ENCODE measurements at regions not wholly inside any gene's neighbourhood (a gene's known extent, or its start where the extent isn't known, plus 50 kb on each side); places are given as distances from the start of the nearest gene placed in this dataset.
"Not testable (repeated sequence)": the region's sequence is repeated elsewhere in the genome, so short reads cannot be mapped to it uniquely, and the experiment has no call there.

DNA sequence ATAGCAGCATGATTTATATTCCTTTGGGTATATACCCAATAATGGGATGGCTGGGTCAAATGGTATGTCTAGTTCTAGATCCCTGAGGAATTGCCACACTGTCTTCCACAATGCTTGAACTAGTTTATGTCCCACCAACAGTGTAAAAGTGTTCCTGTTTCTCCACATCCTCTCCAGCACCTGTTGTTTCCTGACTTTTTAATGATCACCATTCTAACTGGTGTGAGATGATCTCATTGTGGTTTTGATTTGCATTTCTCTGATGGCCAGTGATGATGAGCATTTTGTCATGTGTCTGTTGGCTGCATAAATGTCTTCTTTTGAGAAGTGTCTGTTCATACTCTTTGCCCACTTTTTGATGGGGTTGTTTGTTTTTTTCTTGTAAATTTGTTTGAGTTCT, 54.0 kb upstream of the GPR89A start:
- DNase-seq (ENCODE audit: low read depth); H3K4me3 ChIP-seq (ENCODE audit: low read depth, low read length): not testable (repeated sequence)

DNA sequence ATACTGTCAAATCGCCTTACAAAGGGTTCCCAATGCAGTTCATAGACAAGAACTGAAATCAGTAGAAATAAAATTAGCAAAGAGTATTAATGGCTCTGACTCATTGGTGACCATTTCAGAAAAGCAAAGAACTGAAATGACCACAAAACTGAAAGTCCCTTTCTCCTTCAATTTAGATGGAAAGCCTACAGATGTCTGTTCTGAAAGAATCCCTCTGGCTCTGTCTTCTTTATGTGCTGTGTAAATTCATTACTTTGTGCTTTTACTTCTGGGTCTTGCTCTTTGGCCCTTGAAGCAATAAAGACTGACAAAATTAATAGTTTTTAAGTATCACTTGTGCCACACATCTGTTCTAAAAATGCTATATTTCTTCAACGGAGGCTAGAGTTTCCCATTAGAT, 62.7 kb upstream of the GPR89A start:
- TF ChIP-seq, protein P1, sequence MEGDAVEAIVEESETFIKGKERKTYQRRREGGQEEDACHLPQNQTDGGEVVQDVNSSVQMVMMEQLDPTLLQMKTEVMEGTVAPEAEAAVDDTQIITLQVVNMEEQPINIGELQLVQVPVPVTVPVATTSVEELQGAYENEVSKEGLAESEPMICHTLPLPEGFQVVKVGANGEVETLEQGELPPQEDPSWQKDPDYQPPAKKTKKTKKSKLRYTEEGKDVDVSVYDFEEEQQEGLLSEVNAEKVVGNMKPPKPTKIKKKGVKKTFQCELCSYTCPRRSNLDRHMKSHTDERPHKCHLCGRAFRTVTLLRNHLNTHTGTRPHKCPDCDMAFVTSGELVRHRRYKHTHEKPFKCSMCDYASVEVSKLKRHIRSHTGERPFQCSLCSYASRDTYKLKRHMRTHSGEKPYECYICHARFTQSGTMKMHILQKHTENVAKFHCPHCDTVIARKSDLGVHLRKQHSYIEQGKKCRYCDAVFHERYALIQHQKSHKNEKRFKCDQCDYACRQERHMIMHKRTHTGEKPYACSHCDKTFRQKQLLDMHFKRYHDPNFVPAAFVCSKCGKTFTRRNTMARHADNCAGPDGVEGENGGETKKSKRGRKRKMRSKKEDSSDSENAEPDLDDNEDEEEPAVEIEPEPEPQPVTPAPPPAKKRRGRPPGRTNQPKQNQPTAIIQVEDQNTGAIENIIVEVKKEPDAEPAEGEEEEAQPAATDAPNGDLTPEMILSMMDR (IDR thresholded peaks at IDR 0.05; ENCODE audit: insufficient read depth, low read length), result no peak
- no peak overlapping the region for H3K4me3 ChIP-seq (ENCODE audit: low read depth, low read length)
- DNase-seq (ENCODE audit: low read depth), result no peak

DNA sequence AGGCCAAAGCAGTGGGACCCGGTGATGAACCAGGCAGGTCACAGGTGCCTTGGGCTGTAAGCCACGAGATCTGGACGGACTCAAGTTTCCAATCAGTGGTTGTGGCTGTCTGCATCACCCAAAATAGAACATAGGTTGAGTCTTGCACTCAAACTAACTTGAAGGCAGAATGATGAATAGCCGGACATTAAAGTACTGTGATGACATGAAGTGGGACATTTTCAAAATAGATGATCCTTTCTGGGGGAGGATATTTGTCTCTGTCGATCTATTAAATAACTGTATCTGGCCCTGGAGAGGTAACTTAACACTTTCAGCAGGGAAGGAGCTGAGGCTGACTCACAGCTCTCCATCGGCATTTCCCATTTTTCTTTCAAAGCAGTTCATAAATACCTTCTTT, 66.1 kb upstream of the GPR89A start:
- not testable (repeated sequence) for H3K4me3 ChIP-seq (ENCODE audit: low read depth, low read length)
- DNase-seq (ENCODE audit: low read depth), result peak; percentile 11

DNA sequence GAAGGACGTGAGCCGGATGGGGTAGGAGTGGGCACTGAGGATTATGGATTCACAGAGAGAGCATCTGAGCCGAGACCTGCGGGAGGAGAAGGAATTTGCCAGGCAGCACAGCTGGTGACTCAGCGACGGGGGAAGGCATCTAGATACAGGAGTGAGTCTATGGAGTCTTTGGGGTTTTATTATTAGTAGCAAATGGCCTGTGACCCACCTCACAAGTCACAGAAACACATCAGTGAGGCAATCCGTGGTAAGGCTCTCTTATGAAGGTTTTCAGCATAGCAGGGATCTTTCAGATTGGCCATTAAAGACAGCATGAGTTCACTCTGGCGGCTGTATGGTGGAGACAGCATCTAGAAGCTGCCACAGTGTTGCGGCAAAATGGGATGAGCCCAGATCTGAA, 66.5 kb upstream of the GPR89A start:
- DNase-seq (ENCODE audit: low read depth), result peak; percentile 64
- not testable (repeated sequence) for H3K4me3 ChIP-seq (ENCODE audit: low read depth, low read length)

DNA sequence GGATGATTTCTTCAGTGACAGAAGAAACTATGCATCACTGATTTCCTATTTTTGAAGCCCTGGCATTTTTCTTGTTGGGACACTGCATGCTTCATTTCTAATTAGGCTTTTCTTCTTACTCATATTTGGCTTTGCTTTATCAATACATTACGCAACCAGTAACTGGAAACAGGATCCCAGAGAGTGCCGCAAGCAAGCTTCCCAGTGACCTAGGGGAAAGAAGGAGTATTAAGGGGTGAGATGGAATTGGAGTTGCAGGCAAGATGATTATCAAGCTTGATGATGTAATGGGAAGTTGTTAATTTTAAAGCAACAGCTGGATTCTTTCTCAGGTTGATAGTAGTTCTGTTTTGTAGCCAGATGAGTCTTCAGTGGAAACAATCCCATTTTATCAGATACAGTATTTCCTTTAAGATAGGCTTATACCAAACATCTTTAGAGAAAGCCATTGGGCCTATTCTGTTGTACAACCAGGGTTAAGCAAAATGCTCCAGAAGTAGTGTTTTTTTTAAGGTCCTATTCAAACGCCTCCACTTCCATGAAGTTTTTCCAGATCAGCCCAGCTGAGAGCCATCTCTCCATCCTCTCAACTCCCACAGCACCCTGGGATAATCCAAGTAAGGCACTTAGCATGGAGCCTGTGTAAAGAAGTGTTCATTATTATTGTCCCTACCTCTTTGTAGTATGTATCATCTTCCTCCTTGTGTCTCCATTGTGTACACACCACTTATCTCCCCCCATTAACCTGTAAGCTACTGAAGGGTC, 69.5 kb upstream of the GPR89A start:
- peak; percentile 92 for DNase-seq (ENCODE audit: low read depth)
- H3K4me3 ChIP-seq (ENCODE audit: low read depth, low read length), result not testable (repeated sequence)

DNA sequence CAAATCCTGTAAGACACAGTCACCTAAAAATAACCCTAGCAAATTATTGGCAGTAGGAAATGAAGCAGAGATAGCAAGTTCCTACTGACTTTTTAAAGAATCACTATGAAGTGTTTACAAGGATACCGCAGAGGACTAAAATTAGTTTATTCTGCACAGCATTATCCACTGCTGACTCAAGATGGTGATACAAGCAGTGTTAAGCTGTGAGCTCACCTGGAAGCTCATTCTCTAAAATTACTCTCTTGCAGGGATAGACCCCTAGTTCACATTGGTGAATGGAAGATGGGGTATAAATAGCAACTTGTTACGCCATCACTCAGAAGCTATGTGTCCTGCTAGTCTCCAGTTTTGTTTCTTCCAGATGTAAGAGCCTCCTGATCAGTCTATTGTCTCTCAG, 70.8 kb upstream of the GPR89A start:
- not testable (repeated sequence) for H3K4me3 ChIP-seq (ENCODE audit: low read depth, low read length)
- peak; percentile 39 for DNase-seq (ENCODE audit: low read depth)

DNA sequence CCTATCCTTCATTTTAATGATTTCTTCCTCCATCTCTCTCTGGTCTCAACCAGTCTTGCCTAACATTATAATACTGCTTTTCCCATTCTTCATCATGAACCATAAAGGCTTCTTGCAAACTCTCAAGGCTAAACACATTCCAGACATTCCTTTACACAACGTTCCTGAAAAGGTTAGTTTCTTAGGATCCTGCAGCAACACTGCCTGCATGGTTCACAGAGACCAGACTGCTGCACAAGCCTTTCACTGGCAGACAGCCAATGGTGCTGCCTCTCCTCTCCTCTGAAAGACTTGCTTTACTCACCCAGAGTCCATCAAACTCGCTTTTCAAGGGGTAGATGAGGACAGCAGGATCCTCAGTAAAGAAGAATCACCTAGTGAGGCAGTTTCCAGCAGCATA, 72.3 kb upstream of the GPR89A start:
- not testable (repeated sequence) for H3K4me3 ChIP-seq (ENCODE audit: low read depth, low read length)
- peak; percentile 69 for DNase-seq (ENCODE audit: low read depth)

DNA sequence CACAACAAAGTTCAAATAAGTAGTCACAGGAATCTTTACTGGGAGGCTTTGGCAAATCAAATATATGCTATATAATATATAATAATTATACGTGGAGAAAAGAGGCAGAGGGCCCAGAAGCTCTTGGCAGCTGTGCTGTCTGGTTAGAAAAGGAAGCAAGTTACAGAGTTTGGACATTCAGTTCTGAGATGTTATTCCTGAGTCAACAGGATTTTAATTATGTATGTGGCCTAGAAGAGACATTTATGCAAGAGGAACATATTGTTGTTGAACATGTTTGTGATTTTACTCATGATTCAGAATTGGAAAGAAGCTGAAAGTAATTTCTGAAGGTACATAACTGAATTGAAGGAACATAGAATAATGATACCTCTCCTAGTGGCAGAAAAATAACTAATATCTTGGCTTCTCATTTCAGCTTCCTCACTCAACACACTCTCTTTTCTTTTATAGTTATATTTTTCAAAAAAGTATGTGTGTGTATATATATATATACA, 79.7 kb upstream of the GPR89A start:
- DNase-seq (ENCODE audit: low read depth); H3K4me3 ChIP-seq (ENCODE audit: low read depth, low read length): not testable (repeated sequence)

DNA sequence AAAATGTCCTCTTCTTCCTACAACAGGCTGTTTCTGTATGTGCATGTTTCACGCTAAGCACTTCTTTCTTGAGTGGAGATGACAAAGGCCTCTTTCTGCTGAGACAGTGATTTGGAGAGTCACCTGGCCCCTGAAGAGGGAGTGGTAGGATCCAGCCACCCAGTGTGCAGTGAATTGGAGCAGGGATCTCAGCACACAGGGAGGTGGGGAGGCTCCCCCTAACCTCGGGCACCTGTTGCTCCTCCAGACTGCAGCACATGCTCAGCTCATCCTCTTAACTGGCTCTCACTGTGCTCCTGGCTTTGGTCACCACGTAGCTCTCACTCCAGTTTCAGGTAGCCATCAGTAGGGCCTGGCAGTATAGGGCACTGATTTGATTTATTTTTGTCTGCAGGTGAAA, 87.6 kb upstream of the GPR89A start:
- H3K4me3 ChIP-seq (ENCODE audit: low read depth, low read length); DNase-seq (ENCODE audit: low read depth): not testable (repeated sequence)

DNA sequence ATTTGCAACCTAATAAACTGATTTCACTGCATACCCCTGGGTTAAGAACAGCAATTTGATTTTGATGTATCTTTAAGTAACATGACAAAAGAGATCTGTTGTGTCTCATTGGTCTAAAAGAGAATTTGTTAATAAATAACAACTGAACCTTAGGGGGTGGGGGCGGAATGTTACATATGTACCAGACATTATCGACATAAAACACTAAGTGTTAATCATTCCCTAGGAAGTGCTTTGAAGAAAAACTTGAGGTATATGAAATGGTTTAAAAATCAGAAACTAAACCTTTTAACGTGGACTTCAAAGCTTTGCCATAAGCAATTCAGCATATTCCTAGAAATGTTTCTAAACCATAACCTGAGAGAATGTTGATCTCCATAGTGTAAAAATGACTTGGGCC, 88.5 kb upstream of the GPR89A start:
- H3K4me3 ChIP-seq (ENCODE audit: low read depth, low read length); DNase-seq (ENCODE audit: low read depth): not testable (repeated sequence)

DNA sequence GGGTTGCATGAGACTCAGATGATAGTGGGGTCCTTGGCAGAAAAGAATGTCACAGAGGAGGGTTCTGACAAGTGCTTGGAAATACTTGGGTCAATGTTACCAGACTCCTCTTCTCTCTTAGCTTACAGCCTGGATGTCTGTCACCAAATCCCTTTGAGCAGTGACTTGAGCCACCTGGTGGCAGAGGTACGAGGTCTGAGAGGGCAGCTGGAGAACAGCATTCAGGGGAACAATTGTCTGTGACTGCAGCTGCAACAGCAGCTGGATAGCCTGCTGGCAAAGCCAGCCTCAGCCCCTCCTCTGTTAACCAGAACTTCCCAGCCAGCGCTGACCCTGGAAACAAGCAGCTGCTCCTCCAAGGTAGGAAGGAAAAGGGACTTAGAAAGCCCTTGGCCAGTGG, 87.6 kb upstream of the NBPF20 start:
- DNase-seq (ENCODE audit: low read depth); H3K4me3 ChIP-seq (ENCODE audit: low read depth, low read length): not testable (repeated sequence)

DNA sequence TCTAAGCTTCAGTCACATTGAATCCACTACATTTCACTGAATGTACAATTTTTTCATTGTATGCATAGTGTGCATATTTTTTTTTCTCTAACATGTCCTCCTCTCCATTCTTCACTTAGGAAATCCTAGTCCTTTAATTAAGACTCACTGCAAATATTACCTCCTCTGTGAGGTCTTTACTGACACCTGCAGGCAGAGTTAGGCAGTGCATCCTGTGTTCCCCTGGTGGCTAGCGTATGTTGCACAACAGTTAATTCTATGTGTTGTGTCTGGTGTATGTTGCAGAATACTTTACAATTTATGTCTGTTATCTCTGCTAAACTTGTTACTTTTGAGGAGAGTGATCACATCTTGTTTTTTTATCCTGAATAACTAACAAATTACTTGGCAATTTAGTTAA, 82.7 kb upstream of the NBPF20 start:
- not testable (repeated sequence) for H3K4me3 ChIP-seq (ENCODE audit: low read depth, low read length); DNase-seq (ENCODE audit: low read depth)

DNA sequence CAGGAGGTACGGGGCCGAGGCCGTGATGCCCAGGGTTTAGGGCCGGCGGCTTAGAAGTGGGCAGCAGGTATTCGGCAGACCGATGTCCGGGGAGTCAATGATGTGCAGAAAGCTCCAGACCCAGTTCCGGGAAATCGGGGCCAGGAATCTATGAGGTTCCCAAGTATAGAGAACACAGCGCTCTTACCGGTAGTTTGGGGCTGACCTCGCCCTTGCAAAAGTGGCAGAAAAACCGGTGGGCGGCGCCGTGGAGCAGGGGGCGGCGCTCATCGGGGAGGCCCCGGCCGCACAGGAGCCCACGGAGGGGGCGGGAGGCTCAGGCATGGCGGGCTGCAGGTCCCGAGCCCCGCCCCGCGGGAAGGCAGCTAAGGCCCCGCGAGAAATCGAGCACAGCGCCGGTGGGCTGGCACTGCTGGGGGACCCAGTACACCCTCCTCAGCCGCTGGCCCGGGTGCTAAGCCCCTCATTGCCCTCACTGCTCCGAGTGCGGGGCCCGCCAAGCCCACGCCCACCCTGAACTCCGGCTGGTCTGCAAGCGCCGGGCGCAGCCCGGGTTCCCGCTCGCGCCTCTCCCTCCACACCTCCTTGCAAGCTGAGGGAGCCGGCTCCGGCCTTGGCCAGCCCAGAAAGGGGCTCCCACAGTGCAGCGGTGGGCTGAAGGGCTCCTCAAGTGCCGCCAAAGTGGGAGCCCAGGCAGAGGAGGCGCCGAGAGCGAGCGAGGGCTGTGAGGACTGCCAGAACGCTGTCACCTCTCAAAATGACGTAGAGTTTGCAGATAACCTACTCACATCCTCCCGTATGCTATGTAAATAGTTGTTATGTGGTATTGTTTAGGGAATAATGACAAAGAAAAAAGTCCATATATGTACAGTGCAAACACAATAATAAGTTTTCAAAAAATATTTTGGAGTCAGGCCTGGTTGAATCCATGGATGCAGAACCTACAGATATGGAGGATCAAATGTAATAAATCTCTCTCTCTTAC, 80.6 kb upstream of the NBPF20 start:
- not testable (repeated sequence) for DNase-seq (ENCODE audit: low read depth); H3K4me3 ChIP-seq (ENCODE audit: low read depth, low read length)

DNA sequence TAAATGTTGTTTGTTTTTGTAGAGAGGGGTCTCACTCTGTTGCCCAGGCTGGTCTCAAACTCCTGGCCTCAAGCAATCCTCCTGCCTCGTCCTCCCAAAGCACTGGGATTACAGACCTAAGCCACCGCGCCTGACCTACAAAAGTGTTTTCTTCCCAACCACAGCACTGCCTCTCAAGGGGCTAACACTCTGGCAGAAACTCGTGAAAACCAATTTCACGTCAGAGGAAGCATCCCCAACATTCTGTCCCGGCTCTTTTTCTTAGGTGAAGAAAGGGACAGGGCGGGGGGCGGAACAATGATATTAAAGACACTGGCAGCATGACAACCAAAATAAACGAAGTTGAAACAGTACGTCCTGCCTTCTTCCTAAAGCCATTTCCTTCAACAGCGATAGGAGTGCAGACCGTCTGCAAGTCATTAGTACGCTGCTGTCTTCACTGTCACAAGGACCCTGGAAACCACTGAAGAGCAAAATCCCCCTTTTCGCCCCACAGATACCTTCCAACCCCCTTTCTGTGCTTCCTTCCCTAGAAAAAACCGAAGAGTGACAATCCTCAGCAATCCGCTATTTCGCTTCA, 79.5 kb upstream of the NBPF20 start:
- not testable (repeated sequence) for DNase-seq (ENCODE audit: low read depth); H3K4me3 ChIP-seq (ENCODE audit: low read depth, low read length)

DNA sequence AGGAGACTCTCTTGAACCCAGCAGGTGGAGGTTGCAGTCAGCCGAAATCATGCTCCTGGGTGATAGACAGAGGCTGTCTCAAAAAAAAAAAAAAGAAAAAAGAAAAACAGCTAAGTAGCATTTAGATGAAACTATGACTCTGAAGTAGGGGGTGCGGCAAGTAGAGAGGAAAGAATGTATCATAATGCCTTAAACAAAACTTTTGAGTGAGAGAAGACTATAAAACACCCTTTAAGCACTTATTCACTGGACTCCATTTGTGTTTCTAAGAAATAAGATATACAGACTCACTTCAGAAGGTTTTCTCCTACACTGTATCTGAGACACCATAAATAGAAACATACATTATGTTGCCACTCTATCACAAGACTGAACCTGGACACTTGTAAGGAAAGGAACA, 78.9 kb upstream of the NBPF20 start:
- not testable (repeated sequence) for H3K4me3 ChIP-seq (ENCODE audit: low read depth, low read length); DNase-seq (ENCODE audit: low read depth)

DNA sequence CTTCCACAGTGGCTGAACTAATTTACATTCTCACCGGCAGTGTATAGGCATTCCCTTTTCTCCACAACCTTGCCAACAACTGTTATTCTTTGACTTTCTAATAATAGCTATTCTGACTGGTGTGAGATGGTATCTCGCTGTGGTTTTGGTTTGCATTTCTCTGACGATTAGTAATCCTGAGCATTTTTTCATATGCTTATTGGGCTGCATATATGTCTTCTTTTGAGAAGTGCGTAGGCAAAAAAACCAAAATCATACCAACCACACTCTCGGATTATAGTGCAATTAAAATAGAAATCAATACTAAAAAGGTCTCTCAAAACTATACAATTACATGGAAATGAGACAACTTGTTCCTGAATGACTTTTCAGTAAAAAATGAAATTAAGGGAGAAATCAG, 74.8 kb upstream of the NBPF20 start:
- H3K4me3 ChIP-seq (ENCODE audit: low read depth, low read length); DNase-seq (ENCODE audit: low read depth): not testable (repeated sequence)

DNA sequence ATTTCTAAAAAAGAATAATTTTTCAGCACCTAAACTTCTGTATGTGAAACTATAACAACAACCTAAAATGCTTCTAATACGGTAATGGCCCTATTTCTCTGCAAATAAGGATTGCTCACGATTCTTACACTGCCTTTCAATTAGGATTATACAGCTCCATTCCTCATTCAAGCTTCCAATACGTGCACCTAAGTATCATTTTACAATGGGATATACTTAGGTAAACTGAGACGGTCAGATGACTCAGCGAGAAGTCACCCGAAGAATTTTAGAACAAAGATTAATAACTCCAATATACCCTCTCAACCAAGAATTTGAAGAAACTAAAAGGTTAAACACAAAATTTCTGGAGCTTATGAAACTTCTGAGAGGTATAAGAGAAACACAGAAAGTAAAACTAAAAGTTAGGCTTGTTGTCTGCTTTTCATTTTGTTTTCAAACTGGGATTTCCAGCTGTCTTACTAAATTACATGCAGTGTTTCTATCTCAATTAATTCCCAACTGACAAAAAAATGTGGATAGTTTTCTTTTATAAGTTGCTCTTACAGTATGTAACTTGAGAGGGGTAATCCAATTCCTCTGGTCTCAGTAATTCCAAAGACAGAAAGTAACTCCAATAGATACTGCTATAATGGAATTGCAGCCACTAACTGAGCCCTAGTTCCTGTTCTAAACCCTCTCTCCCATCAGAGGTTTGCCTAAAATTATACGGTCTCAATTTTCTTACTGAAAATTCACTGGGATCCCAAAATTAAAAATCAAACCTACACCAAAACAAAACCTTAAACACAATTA, 69.9 kb upstream of the NBPF20 start:
- not testable (repeated sequence) for DNase-seq (ENCODE audit: low read depth); H3K4me3 ChIP-seq (ENCODE audit: low read depth, low read length)

Measured in fibroblast of the aortic adventitia (primary cell).